ENCODE measurements at regions not wholly inside any gene's neighbourhood (a gene's known extent, or its start where the extent isn't known, plus 50 kb on each side); places are given as distances from the start of the nearest gene placed in this dataset.

GRCh38 chr1:166671627-166672026, 167.6 kb upstream of the POGK start:
- DNase-seq (ENCODE audit: low read depth): no peak
- TF ChIP-seq, protein P1, sequence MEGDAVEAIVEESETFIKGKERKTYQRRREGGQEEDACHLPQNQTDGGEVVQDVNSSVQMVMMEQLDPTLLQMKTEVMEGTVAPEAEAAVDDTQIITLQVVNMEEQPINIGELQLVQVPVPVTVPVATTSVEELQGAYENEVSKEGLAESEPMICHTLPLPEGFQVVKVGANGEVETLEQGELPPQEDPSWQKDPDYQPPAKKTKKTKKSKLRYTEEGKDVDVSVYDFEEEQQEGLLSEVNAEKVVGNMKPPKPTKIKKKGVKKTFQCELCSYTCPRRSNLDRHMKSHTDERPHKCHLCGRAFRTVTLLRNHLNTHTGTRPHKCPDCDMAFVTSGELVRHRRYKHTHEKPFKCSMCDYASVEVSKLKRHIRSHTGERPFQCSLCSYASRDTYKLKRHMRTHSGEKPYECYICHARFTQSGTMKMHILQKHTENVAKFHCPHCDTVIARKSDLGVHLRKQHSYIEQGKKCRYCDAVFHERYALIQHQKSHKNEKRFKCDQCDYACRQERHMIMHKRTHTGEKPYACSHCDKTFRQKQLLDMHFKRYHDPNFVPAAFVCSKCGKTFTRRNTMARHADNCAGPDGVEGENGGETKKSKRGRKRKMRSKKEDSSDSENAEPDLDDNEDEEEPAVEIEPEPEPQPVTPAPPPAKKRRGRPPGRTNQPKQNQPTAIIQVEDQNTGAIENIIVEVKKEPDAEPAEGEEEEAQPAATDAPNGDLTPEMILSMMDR (IDR thresholded peaks at IDR 0.05; ENCODE audit: insufficient read depth, low read depth, low read length): no peak
- H3K4me3 ChIP-seq (ENCODE audit: low read depth, low read length): no peak overlapping the region
- CTCF ChIA-PET: no interaction called here
- H3K27me3 ChIP-seq (ENCODE audit: control insufficient read depth, insufficient read depth, low read length): no peaks in the 10 kb centered on the region
- H3K36me3 ChIP-seq (ENCODE audit: control insufficient read depth, insufficient read depth, low read length): no peaks in the 10 kb centered on the region
- POLR2A ChIA-PET: no interaction called here

GRCh38 chr1:166673722-166674121, 165.6 kb upstream of the POGK start:
- no peak overlapping the region for H3K4me3 ChIP-seq (ENCODE audit: low read depth, low read length)
- no peaks in the 10 kb centered on the region for H3K36me3 ChIP-seq (ENCODE audit: control insufficient read depth, insufficient read depth, low read length)
- TF ChIP-seq, protein P1 (IDR thresholded peaks at IDR 0.05; ENCODE audit: insufficient read depth, low read depth, low read length): no peak
- POLR2A ChIA-PET: no interaction called here
- no peak for DNase-seq (ENCODE audit: low read depth)
- CTCF ChIA-PET: no interaction called here
- no peaks in the 10 kb centered on the region for H3K27me3 ChIP-seq (ENCODE audit: control insufficient read depth, insufficient read depth, low read length)

- Histone ChIP-seq H3K4me3 (ENCODE audit: low read depth, low read length) (no peak overlapping the region), H3K27me3 (ENCODE audit: control insufficient read depth, insufficient read depth, low read length) (no peaks in the 10 kb centered on the region), H3K36me3 (ENCODE audit: control insufficient read depth, insufficient read depth, low read length) (no peaks in the 10 kb centered on the region)
- ChIA-PET POLR2A (no interaction called here), CTCF (no interaction called here)
- DNase-seq (ENCODE audit: low read depth): no peak
- TF ChIP-seq, protein P1 (IDR thresholded peaks at IDR 0.05; ENCODE audit: insufficient read depth, low read depth, low read length): no peak
Measured at GRCh38 chr1:166675213-166675612, 164.1 kb upstream of the POGK start.

GRCh38 chr1:166676981-166677380, 162.3 kb upstream of the POGK start:
- TF ChIP-seq, protein P1 (IDR thresholded peaks at IDR 0.05; ENCODE audit: insufficient read depth, low read depth, low read length): no peak
- Histone ChIP-seq H3K36me3 (ENCODE audit: control insufficient read depth, insufficient read depth, low read length) (no peaks in the 10 kb centered on the region), H3K4me3 (ENCODE audit: low read depth, low read length) (no peak overlapping the region), H3K27me3 (ENCODE audit: control insufficient read depth, insufficient read depth, low read length) (no peaks in the 10 kb centered on the region)
- no peak for DNase-seq (ENCODE audit: low read depth)
- ChIA-PET CTCF (no interaction called here), POLR2A (no interaction called here)

DNA sequence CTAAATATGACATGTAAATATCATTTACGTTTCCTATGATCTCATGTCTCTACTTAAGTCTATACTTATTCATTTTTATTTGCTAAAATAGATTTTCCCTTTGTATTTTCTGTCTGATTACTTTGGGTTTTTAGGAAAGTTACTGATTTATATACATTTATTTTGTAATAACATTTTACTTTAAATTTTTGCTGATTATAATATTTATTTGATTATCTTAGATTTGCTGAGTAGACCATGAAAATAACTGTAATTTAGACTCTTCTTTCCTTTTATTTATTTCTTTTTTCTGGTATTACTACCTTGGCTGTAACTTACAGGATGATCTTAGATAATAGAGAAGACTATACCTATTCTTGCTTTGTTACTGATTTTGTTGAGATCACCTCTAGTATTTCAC, 159.9 kb upstream of the POGK start:
- POLR2A ChIA-PET: no interaction called here
- TF ChIP-seq, protein P1 (IDR thresholded peaks at IDR 0.05; ENCODE audit: insufficient read depth, low read depth, low read length): no peak
- DNase-seq (ENCODE audit: low read depth): no peak

More for the DNA sequence above, 159.9 kb upstream of the POGK start:
- CTCF ChIA-PET: no interaction called here
- Histone ChIP-seq H3K4me3 (ENCODE audit: low read depth, low read length) (no peak overlapping the region), H3K27me3 (ENCODE audit: control insufficient read depth, insufficient read depth, low read length) (no peaks in the 10 kb centered on the region), H3K36me3 (ENCODE audit: control insufficient read depth, insufficient read depth, low read length) (no peaks in the 10 kb centered on the region)
